Activated CD8-positive, alpha-beta memory T cell treated with anti-CD3 and anti-CD28 coated beads, Interleukin-2, amount 50 U/mL, for 4 hours (primary cell): ENCODE measurements at regions not wholly inside any gene's neighbourhood (a gene's known extent, or its start where the extent isn't known, plus 50 kb on each side); places are given as distances from the start of the nearest gene placed in this dataset.
A peak's percentile ranks its signal among the peaks of the same experiment; 100 is the strongest.

Experiments used
- DNase-seq: peaks from one replicate; pipeline ENCODE4 v3.0.0-alpha.2; 2020

- DNase-seq = no peak
Observed at GRCh38 chr3:56983427-56983826, 77.0 kb upstream of the SPATA12 start.

DNA sequence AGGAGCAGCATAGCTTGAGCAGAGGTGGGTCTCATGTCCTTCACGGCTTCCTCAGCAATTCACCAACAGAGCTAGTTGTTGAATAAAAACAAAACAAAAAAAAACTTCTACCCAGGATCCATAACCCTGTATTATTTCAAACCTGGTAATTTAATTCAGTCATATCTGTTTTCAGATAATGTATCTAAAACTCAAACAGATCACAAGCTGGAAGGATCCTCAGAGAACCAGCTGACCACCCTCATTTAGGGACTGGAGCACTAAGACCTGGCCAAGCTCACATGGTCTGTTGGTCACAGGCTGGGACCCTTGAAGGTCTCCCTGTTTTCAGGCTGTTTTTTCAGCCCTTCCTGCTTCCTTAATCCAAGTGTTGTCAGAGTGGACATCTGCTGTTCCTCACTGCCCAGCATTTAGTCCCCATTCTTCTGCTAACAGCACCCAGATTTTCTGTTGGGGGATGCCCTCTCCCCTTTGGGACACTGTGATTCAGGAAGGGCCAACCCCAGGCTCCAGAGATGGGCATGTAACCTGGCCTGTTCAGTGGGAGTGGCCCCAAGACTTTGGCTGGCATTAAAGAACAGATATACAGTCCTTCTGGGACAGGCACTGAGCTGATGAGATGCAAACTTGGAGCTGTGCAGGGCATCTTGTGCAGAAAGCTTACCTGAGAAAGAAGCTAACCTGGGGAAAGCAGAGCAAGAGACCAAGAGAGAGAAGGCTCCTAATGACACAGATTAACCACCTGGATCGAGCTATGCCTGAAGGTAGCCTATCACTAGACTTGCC is 78.8 kb upstream of the SPATA12 start:
- no peak for DNase-seq

DNA sequence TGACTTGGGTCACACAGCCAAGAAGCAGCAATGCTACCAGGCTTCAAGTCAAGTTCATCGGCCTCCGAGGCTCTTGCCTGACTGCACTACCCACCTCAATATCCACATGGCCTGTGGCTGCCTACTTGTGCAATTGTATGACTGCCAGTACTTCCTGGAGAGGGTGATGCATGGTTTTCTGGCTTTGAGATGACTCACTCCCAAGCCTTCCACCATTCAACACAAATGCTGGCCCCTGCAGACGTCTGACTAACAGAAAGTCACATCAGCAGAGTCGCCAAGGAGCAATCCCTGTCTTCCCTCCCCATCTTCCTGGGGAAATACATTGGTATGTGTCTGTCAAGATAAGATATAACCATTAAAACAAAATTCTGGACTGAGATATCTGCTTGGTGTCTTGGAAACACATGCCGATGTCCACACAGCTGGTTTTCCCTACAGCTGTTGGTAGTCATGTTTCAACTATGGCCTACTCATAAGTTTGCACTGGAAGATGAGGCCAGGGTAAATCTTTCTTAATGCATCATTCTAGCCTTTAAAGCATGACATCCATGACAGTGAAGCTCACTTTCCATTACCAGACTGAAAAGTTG is 79.6 kb upstream of the SPATA12 start:
- DNase-seq = peak; percentile 38

DNA sequence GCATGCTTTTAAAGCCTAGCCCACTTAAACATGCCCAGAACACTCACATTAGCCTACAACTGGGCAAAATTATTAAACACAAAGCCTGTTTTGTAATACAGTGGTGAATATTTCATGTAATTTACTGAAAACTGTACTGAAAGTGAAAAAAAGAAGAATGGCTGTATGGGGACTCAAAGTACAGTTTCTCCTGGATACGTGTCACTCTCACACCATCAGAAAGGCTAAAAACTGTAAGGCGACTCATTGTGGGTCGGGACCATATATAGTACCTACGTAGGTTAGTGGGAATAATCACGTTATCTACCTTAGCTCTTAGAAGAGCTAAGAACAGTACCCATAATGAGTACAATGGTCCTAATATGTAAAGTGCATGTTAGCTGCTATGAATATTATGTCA is 80.2 kb upstream of the SPATA12 start:
- DNase-seq = no peak

DNA sequence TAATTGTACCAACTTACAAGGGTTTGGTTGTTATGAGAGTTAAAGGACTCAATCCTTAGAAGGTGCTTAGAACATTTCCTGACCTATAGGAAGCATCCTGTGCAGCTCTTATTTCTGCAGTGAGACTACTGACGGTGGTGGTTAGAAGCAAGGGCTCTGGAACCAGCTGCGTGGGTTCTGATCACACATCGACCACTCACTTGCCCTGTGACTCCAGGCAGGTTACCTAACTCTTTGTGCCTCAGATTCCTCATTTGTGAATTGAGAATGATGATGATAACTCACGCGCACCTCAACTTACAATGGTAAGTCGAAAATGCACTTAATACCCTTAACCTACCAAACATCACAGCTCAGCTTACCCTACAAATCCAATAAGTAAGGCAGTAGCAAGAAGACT is 80.7 kb upstream of the SPATA12 start:
- no peak for DNase-seq

GRCh38 chr3:56977561-56977889 is 82.9 kb upstream of the SPATA12 start:
- DNase-seq = no peak

DNA sequence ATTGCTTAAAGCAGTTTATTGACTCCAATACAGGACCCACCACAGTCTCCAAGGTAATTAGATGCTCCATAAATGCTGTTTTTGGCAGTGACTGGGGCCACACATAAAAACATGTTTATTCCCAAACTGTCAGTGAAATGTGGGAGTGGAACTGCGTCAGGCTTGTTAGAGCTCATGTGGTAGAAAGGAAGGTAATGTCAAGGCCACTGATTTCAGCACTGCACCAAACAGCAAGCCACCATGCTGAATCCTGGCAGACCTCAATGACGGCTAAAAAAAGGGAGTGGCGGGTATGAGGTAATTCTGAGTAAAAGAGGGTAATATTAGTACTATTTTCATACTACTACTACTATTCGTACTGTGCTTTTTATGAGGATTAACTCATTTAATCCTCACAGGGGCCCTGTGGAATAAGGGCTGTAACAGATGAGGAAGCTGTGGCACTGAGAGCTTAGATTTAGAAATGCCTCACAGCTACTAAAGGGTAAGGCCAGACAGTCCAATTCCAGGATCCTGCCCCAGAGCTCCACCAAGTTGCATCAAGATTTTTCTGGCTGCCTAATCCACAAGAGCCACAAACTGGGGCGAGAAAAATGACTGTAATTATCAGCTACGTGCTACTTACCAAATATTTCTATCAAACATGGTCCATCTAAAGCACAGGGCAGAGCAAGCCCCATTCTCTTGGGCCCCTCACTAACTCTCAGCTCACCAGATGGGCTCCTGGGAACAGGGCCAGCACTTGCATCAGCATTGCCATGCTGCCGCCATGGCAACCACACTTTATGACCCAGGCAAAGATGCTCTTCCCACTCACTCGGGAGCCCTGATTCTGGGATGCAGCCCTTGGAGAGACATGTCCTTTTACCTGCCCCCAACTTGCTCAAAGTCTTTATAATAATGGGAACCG is 83.6 kb upstream of the SPATA12 start:
- DNase-seq = no peak

GRCh38 chr3:56975567-56975966 is 84.9 kb upstream of the SPATA12 start:
- DNase-seq = no peak

GRCh38 chr3:56974247-56974930 is 86.1 kb upstream of the SPATA12 start:
- DNase-seq = no peak

GRCh38 chr3:56971816-56972215 is 88.6 kb upstream of the SPATA12 start:
- no peak for DNase-seq

DNA sequence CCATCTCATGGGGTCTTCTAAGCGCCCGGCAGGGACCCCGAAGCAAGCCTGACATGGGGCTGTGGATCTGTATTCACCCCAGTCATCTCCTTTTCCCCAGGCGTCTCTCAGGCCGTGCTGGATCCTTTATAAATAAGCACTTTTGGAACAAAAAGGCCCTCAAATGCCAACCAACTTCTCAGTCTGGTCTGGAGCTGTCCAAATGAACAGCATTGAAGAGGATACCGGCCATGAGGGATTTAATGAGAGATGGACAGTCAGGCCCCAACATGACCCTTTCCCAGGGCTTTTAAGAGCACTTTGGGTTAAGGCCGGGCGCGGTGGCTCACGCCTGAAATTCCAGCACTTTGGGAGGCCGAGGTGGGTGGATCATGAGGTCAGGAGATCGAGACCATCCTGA is 89.2 kb upstream of the SPATA12 start:
- DNase-seq = no peak

DNA sequence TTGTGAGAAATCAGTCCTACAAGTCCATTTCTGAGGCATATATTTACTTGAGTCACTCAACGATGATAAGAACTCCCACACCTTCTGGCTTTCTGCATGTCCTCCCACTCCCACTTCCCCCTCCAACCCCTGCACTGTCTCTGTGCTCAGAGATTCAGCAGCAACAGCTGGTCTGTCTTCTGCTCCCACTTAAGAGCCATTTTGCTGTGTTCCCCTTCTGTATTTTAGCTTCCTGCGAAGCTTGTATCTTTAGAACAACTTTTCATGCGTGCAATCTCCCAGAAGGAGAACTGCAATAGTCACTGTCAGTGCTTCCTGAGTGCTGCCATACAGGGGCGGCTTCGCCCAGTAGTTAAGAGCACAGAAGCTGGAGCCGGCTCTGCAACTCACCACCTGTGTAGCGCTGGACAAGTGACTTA is 90.0 kb upstream of the SPATA12 start:
- no peak for DNase-seq

DNA sequence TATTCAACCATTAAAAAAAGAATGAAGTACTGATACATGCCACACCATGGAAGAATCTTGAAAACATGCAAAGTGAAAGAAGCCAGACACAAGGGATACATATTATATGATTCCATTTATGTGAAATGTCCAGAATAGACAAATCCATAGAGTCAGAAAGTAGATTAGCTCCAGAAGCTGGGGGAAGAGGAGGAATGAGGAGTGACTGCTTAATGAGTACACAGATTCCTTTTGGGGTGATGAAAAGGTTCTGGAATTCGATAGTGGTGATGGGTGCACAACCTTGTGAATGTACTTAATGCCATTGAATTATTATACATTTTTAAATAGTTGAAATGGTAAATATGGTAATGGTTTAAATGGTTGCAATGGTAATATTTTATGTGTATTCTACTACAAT is 90.6 kb upstream of the SPATA12 start:
- DNase-seq = no peak

DNA sequence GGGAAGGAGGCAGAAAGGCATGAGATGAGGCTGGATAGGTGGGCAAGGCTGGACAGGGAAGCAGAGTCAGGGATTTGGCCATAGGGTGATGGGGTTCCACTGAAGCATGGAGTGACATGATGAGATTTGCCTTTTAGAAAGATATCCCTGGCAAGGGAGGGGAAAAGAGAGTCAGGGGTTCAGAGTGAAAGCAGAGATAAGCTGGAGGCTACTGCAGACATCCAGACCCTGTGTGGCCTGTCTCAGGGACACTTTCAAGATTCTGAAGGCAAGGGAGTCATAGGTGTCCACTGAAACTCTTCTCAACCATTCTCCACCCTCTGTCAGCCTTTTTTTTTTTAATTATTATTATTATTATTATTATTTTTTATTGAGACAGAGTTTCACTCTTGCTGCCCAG is 94.0 kb upstream of the SPATA12 start:
- no peak for DNase-seq

DNA sequence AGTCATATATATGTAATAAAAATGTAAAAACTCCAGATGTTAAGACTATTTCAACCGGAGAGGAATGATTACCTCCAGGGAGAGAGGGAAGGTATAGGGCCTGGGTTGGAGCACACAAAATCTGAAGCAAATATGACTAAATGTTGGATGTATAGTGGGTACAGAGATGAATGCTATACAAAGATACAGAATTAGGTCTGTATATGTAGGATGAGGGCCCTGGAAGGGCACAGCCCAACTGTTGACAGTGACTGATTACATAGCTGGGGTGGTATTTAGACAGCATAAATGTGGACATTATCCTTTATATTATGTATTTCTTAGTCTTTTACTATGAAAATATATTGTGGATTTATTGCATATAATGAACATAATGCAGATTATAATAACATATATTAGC is 94.4 kb upstream of the SPATA12 start:
- DNase-seq = no peak

DNA sequence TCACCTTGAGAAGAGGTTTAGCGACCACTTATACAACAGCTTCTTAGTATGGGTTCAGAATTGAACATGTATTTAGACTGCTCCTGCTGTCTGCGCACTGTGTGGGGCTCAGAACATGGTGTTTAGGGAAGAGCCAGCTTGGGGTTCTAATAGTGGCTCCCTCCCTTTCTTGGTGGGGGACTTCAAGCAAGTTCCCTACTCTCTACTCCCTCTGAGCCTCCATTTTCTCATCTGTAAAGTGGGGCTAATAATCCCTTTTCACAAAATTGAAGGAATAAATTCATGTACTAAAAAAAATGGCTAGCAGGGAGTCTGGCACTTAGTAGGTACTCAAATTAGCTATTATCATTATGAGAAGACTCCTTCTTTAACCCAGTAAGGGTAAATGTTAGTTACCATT is 97.5 kb upstream of the SPATA12 start:
- no peak for DNase-seq

- DNase-seq = no peak
Observed at GRCh38 chr3:56962206-56962605, 98.3 kb upstream of the SPATA12 start.

DNA sequence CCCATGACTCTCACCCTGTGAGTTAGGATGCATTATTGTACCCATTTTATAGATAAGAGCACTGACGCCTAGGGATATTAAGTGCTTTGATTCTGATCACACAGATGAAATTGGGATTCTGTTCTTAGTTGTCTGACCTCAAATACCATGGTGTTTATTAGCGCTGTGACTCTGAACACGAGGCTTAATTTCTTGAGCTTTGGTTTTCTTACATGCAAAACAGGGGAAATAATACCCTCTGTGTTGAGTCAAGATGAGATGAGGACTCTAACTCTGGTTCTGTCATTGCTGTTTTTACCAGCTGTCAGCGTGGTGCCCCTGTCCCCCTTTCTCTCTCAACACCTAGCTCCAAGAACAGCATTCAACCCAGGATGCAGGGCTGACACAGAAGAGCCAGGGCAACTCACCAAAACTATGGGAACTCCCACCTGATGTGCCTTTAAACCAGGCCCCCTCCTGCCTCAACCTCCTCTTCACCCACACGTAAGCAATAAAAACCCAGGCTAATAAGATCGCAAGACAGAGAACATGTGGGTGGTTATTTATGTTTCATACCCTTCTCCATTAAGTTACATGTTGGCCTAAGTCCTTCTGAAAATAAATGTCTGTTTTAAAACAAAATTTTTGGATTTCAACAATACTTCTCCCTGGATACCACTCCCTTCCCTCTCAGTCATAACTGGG is 100.1 kb upstream of the SPATA12 start:
- DNase-seq = no peak

DNA sequence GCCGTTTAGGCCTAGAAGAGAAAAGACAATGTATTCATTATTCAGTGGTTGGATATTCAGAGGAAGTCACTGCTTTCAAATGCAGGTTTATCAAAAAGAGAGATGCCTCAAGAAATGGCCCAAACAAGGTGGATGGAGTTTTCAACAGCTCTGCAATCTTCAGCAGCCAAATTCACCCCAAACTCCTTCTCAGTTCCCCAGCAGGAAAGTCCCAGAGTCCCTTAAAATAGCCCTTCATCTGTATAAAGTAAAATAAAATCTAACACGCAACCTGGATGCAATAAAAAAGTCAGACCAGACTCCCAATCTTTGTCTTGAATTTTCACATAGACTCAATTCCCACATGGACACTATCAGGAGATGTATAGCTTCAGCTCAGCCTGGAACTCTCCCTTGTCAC is 101.6 kb upstream of the SPATA12 start:
- DNase-seq = no peak

- DNase-seq = no peak
Observed at GRCh38 chr3:56957522-56957921, 102.9 kb upstream of the SPATA12 start.

GRCh38 chr3:56956906-56957305 is 103.6 kb upstream of the SPATA12 start:
- DNase-seq = no peak

DNA sequence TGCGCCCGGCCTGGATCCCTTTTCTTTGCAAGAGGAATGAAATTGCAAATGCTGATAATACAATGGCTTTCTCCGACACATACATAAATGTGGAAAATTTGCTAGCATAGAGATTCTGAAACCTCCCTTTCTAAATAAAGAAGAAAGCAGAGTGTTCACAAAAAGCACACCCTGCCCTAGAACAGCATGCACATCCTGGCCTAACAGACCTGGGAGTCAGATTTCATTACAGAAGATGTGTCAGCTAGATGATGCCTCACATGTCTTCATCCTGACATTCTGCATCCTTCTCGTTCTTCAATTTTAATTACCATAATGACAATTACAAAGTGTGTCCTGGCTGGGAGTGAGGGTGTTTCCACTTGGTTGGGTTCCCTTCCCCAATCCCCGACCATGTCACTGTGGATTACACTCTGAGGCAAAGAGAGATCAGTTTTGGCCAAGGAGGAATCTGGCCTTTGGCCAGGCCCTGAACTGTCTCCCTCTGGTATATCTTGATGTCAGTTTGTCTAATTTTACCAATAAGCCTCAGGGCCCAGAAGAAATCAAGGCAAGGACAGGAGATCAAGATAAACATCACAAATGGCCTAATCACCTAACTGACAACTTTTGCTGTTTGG is 104.9 kb upstream of the SPATA12 start:
- DNase-seq = no peak
